Skin of body (tissue), 1 donor: ENCODE measurements at regions not wholly inside any gene's neighbourhood (a gene's known extent, or its start where the extent isn't known, plus 50 kb on each side); places are given as distances from the start of the nearest gene placed in this dataset.

ENCODE experiments used
- DNase-seq: peaks from one replicate; lab custom pipeline; 2025; lab: John Stamatoyannopoulos, UW

DNA sequence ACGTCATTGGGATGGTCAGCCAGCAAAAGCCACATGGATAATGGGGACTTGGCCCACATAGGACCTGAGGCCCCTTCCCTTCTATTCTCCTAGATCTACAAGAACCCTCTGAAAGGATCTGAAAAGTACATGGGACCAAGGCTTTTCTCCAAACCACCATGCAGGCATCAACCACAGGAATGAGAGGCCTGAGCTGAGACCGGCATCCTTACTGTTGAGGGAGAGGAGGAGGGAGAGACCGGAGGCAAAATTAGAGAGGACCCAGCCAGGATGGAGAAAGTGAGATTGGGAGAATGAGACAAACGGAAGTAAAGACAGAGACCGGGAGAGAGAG, 281.7 kb downstream of the RRAGC start:
- no peak for DNase-seq

DNA sequence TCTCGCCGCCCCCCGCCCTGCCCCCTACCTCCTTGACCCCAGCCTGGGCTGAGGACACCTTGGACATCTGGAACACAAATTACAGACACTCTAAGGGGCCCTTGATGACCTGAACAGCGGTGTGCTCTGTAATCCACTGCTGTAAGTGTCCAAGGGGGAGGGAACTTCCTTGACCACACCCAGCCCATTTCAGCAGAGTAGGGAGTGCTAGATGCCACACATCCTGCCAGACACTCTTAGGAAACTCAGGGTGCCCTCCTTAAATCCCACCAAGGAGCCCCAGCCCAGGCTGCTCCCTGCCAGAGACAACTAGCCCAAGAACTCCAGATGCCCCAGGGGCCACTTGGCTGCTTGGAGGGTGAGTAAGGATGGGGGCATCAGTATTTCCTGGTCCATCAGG, 282.2 kb downstream of the RRAGC start:
- no peak for DNase-seq

DNA sequence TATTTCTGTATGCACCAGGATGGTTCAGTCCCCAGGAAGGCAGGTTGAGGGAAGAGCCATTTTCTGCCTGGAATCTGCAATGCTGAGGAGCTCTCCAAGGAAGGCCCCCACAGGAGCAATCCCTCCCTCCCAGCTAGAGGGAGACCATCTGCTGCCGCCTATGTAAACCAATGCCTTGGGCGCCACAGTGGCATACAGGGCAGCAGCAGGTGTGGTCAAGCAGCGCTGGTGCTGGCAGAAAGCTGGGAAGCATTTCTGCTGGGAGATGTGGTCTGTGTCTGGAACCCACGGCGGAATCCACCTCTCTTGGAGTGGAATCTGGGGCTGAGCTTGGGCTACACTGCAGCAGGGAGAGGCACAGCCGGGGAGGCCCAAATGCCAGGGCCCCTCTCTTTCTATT, 283.3 kb downstream of the RRAGC start:
- no peak for DNase-seq

DNA sequence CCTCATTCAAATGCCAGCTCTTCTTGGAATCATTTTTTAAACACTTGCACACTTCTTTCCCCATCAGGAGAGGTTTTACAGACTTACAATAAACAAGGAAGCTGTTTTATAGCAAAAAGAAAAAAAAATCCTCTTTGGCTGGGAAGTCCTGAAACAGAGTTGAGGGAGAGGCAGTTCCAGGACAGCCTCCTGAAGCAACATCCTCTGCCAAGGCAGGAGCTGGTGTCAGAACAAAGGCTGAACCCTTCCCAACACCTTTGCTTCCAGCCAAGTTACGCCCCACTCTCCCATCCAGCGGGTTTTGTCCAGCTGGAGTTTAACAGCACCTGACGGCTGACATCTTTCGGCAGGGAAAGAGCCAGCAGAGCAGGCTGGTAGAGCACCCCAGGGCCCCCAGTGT, 287.8 kb downstream of the RRAGC start:
- no peak for DNase-seq

DNA sequence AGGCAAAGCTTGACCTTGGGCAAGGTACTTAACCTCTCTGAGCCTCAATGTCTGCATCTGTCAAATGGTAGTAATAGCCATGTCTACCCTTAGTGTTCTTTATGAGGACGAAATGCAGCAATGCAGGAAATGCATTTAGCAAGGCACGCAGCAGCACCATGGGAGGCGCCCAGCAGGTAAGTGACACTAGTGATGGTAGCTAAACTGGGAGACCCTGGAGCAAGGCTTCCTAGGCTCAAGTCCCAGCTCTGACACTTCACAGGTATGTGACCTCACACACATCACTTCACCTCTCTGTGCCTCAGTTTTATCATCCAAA, 289.0 kb downstream of the RRAGC start:
- no peak for DNase-seq

DNA sequence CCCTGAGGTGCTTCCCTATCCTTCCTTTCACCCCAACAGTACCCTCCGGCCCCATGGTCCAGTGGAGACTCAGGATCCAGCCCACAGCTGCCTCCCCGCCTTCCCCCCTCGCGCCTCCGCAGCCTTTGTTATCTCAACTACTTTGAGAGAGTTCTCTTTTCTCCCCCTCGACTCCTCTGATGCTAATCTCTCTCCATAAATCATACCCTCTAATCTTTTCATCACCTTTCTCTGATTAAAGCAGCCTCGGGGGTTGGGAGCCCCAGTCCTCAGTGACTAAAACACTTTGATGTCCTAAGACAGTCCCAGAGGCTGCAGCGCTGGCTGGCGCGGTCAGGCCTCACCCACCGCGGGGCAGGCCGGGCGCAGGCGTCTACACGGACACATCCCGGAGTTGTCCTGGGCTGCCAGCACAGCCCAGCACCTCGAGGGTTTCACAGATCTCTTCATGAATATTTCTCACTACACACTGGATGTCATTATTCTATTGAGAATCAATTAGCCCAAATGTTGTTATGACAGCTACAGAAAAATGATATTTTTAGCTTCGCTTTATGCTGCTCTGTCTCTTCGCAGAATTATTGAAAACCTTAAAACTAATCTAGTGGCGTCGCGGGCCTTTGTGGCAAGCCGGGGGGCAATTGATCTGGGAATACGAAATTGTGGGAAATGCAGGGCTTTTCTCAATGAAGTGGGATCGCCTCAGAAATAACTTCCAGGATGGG, 289.5 kb downstream of the RRAGC start:
- DNase-seq, result no peak

DNA sequence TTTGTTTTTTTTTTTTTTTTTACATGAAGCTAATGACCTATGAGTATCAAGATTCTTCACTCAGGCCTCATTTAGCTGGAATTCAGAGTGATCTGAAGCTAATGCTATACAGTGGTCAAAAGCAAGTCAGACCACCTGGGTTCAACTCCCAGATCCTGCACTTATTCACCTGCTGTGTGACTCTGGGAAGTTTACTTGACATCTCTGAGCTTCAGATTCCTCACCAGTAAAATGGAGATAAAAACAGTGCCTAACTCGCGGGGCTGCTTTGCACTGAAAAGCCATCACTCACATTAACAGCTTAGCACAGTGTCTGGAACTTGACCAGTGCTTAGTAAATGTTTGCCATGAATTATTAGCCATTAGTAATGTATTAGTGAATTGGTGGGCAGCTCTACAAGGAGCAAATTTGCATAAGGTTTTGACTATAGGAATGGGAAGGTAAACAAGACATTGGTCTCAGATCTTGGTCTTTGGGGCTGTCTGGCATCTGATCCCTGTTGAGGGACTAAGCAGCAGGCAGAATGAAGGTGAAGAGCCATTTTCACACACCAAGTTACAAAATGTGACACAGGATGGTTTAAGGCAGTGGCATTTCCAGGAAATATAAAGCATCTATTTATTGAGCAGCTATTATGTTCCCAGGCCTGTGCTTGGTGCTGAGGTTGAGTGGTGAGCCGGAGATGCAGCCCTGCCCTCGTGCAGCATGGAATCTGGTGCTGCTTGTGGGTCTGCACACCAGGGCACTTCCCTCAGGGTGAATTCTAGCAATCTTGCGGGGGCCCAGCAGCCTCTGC, 291.3 kb downstream of the RRAGC start:
- no peak for DNase-seq

DNA sequence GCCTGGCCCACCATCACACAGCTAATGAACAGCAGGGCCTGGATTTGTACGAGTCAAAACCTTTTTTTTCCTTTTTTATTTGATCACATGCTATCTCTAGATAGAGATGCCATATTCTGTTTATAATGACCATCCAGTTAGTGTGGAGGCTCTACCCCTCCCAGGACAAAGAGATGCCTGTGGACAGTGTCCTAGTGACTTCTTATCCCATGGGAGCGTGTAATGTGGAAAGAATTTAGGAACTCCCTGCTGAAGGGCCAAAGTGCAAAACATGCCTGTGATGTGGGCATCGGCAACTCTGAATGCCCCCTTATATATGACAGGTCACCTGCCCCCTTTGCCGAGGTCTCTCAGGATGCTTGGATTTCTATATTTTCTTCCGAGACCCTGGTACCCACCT, 292.2 kb downstream of the RRAGC start:
- no peak for DNase-seq

DNA sequence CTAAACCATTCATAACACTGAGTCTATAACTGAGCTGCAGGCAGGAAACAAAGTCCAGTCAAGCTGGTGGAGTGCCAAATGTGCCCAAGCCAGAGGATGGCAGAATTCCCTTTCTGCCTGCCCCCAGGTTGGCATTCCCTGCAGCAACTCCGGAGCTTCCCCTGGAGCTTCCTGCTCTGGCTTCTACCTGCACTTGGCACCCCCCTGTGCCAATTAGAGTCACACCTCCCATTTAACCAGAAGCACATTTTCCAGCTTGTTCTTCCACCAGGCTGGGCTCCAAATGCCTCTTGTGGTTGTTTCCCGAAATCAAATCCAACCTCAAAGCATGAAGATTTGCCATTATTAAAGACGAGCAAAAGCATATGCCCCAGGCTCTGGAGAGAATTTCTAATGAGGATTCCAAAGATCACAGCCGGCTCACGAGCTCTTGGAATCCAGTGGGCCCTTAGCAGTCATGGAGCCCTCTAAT, 294.5 kb downstream of the RRAGC start:
- no peak for DNase-seq

DNA sequence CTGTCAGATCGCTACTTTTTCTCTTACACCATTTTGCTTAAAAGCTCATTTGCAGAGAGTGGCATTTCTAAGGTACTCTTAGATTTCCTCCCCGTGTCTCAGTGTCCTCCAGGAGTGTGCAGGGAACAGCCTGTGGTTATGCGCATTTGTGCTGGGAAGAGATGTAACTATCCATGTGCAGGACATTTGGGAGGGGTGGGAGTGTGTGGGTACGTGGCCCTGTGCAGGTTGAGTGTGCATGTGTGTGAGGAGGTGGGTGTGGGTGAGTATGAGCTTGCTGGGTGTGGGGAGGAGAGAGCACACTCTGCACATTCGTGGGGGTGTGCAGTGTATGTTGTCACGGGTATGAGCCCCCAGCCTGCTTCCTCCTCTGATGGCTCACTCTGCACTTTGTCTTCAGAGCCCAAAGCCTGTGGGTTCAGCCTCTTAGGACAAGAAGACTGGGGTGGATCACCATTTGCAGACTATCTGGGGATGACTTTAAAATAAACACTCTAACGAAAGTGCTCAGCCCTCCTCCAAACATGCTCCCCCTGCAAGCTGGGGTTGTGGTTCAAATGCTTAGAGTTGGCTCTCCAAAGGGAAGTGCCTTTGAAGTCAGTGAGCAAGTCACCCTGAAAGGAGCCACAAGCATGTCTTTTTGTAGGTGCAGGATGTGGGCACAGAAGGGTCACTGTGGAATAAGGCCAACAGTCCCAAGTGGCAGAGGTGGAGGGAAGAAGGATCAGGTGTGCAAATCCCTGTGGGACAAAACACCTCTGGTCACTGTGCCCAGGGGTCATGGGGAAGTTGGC, 295.4 kb downstream of the RRAGC start:
- no peak for DNase-seq

DNA sequence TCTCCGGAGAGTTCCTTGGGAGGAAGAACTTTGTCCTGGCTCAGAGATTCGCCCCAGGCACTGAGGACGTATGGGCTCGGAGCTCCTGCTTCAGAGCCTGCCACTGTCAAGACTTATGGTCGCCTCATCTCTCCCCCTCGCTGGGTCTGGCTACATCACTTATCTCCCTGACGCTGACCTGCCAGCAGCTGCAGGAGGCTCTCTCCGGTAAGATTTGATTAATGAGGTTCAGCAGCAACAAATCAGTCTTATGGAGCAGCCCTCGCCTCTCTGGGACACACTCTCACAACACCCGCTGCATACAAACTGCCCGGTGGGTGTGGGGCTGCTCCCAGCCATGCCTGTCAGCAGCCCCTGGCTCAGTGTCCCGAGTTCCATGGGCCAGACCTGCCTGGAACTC, 297.8 kb downstream of the RRAGC start:
- DNase-seq, result no peak

DNA sequence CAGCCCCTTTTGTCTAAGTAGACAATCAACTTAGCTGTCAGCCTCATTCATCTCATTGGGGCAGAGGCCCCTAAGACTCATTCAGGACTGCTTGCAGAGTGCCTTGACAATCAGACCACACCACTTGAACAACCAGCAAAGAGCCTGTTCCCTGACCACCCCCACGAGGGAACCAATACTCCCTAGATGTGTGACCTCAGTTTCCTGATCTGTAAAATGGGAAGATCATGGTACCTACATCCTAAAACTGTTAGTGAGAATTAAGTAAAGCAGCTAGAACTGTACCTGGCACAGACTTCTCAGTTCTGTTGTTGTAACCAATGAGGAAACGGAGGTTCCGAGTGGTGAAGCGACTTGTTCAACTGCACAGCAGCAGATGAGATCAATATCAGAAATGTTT, 298.5 kb downstream of the RRAGC start:
- no peak for DNase-seq

DNA sequence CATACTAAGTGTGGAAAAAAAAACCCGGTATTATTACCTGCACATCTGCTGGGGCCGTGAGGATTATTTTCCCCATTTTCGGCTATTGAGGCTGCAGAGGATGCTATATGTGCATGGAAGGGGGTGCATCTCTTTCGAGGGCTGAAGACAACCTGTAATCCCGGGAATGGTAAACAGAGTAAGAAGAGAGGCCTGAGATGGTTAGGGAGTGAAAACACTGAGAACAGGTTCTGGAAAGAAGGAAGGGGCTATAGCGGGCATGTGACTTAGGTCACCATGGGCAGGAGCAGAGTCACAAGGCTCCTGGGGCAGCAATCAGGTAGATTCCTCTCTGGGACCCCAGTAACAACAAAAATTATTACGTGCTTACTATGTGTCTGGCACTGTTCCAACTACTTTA, 299.1 kb downstream of the RRAGC start:
- DNase-seq, result no peak

DNA sequence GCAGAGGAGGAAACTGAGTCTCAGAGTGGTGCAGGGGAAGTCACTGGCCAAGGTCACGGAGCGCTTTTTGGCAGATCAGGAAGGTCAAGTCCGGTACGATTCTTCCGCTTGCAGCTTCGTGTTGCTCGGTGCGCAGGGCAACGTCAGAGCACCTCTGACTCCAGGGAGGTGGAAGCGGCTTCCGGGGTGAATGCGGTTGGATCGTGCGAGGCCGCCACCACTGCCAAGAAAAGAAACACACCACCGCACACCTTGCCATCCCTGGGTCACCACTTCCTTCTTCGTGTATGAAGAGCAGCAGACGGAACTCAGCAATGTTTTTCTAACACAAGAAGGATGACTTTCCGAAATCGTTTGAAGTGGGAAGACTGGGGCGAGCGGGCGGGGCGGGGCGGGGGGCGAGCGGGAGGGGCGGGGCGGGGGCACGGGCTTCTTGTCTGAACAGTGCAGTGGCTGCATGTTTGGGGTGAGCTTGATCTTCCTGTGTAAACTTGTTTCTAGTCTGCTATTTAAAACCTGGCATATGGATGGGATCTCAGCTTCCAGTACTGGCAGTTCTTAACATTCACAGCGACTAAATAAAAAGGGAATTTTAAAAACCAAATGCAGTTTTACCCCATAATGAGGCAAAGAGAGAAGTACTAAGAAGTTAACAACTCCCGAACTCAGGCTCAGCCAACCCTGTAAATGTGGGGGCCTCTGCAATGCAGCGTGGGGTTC, 300.0 kb downstream of the RRAGC start:
- DNase-seq, result no peak

DNA sequence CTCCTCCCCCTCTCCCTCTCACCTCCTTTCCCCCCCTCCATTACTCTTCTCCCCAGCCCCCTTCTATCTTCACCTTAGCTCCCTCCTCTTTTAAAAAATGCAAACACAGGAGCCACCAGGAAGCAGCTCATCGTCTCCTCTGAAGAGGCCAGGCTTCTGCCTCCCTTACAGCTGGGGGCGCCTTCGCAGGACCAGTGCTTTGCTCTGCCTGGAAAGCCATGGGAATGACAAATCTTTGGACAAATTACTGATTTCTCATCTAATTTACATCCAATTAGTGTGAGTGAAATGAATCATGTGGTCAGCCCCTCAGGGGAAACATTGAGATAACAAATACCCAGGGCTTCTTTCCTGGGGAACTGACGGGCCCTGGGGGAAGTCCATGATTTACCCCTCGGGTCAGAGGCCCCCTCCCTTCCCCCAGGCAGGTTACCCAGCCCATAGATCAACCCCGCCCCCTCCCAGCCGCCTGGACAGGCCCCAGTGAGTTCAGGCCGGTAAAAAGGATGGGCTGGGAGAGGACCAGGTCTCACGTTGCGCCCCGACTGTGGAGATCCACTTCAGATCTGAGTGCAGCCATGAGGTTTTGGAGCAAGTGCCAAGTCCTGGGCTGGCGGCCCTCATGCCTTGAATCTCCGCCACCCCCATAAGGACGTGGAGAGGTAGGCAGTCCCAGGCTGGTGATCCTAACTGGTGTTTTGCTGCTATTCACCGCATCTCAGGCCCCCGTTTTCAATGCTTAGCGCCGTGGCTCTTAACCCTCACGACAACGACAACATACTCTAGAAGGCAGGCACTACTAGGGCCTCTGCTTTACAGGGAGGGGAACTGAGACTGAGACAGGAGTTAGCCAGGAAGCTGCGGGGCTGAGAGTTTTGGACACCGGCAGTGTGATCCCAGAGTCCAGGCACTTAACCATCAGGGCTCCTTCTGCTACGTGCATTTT, 300.8 kb downstream of the RRAGC start:
- no peak for DNase-seq

DNA sequence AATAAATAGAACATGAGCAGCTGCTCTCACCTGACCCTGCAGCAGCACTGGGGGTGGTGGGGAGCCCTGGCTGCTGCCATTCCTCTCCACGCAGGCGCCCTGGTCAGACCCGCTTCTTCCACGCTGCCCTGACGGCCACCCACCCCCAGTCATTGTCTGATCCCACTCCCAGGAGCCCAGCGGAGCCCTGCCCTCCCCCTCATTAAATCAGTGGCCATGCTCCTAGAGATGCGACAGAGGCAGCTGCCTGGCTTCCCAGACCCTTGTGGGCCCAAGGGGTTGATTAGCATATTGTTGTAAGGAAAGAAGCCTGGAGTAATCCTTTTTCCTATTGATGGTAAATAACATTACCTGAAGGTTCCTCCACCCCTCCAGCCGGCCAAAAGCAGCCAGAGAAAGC, 301.5 kb downstream of the RRAGC start:
- DNase-seq, result no peak

DNA sequence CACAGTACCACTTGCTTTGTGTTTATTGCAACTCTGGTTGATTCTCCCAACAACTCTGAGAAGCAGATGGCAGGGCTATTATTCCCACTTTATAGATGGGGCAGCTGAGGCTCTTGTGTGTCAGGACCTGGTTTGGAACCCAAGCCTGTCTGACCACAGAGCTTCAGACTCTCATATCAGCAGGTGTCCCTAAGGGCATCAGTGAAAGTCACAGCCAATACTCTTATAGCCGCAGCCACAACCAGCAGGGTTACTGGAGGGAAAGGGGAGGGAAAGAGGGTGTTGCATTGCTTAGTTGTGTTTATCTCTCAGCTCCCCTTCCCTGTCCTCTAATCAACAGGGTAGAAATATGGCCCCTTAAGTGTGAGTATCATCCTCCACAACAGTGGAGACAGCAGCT, 304.0 kb downstream of the RRAGC start:
- no peak for DNase-seq

DNA sequence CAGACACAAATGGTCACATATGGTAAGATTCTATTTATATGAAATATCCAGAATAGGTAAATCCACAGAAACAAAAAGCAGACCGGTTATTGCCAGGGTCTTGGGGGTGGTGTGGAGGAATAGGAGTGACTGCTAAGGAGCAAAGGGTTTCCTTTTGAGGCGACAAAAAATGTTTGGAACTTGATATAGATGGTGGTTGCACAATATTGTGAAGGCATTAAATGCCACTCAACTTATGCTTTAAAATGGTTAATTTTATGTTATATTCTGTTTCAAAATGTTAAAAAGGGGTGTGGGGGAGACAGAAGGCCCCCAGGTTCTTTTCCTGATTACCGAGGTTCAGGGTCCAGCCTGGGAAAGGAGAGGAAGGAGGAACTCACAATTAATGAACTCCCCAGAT, 304.4 kb downstream of the RRAGC start:
- no peak for DNase-seq

DNA sequence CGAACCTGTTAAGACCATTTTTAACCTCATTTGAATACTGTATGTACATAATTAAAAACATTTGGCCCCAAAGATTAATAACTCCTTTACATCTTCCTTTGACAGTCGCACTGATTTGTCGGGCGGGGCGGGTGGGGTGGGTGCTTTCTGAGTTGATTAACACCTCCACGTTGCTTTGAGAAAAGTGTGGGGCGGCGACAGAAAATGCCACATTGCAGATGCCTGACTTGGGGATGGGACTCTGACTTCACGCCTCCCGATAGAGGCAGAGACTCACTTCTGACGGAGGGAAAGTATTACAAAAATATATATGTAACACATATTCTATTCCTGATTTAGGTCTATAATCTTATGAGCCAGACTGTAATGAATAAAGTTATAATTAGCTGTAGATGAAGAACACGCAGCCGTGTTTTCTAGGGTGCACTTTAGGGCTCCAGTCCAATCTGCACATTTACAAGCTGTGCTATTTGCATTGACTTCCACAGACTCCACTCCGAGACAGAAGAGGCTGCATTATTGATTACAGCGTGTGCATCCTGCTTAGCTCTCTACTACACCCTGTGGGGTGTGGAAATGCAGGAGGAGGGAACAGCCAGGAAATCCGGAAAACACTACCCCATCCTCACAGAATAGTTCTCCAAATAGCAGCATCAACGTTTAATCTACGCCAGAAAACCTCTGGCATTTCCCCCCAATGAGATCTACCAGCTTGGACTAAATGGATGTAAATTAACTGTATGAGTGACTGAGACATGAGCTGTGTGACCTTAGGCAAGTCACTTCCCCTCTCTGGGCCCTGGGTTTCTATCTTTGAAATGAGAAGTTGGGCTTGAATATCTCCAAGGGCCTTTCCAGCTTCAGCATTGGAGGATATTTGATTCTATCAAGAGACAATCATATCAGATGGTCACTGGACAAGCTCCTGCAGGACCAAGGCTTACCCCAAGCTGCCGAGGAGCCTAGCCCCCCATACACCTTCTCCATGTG, 308.0 kb downstream of the RRAGC start:
- DNase-seq, result no peak

DNA sequence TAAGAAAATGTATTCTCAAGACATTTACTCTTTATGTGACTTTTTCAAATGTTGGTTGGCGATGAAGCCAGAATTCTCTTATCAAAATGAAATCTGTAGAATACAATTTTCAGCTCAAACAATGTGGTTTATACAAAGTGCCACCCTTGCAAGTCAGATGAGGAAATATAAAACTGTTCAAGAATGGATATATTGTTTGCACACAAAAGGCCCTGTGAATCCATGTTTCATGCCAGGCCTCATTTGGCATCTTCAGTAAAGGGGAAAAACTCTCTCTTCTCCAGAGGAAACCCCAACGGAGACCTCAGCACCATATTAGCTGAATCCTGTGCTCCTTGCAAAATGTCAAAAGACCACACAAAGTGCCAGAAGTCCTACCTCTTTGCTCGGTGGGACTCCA, 310.4 kb downstream of the RRAGC start:
- DNase-seq, result no peak
